ENCODE measurements at regions not wholly inside any gene's neighbourhood (a gene's known extent, or its start where the extent isn't known, plus 50 kb on each side); places are given as distances from the start of the nearest gene placed in this dataset.

- no peak for TF ChIP-seq CTCF (IDR thresholded peaks at IDR 0.05)
- no peak for TF ChIP-seq EP300 (IDR thresholded peaks at IDR 0.05)
- no peak for TF ChIP-seq POLR2A (IDR thresholded peaks at IDR 0.05)
Measured at GRCh38 chr2:173629076-173629475, 274.4 kb downstream of the CDCA7 start.

All from ovary (tissue), 3 donors.